Astrocyte of the cerebellum (primary cell): ENCODE measurements at regions not wholly inside any gene's neighbourhood (a gene's known extent, or its start where the extent isn't known, plus 50 kb on each side); places are given as distances from the start of the nearest gene placed in this dataset.
"Not testable (repeated sequence)": the region's sequence is repeated elsewhere in the genome, so short reads cannot be mapped to it uniquely, and the experiment has no call there.

ENCODE experiments used
- DNase-seq: peaks from one replicate; pipeline ENCODE4 v3.0.0-alpha.2; 2011; ENCODE audit warnings: low read depth
- H3K4me3 ChIP-seq: 2 replicates; pipeline ENCODE4 v1.5.1; 2011; ENCODE audit warnings: mild to moderate bottlenecking, low read depth, low read length, moderate library complexity
- CTCF ChIP-seq: IDR thresholded peaks from 2 replicates; pipeline ENCODE4 v1.5.1; 2012; ENCODE audit warnings: low read length, low read depth, moderate library complexity, mild to moderate bottlenecking; ENCODE audit errors: missing control alignments
- in situ Hi-C: cut with HindIII; loops from 2 replicates; pipeline ENCODE4 v1.10.0; 2017; ENCODE audit warnings: low sequenced_read_pairs

GRCh38 chr6:144401736-144402733 is 116.9 kb downstream of the UTRN start:
- in situ Hi-C loops, result no loop called here
- no peak overlapping the region for H3K4me3 ChIP-seq
- DNase-seq, result no peak
- TF ChIP-seq CTCF, result no peak

- no peak for TF ChIP-seq CTCF
- in situ Hi-C loops, result no loop called here
Observed at GRCh38 chr6:144402750-144403149, 117.6 kb downstream of the UTRN start.

GRCh38 chr6:144405163-144405562 is 120.0 kb downstream of the UTRN start:
- DNase-seq, result no peak
- in situ Hi-C loops, result no loop called here
- TF ChIP-seq CTCF, result no peak
- H3K4me3 ChIP-seq, result no peak overlapping the region

More at GRCh38 chr6:144402750-144403149, 117.6 kb downstream of the UTRN start:
- DNase-seq, result no peak
- no peak overlapping the region for H3K4me3 ChIP-seq

DNA sequence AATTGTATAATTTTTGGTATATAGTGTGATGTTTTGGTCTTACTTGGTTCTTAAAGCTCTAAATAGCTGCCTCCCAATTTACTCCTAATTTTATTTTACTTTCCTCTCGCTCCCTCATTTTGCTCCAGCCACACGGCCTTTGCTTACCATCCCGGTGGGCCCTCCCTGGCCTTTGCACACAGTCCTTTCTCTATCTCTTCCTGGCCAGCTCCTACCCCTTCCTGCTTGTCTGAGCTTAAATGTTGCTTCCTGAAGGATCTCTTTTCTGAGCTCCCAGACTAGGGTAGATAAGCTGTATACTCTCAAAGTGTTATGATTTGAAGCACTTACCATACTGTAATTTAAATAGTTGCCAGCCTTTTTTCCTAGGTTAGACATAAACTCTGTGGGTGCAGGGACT is 121.7 kb downstream of the UTRN start:
- DNase-seq, result no peak
- no peak for TF ChIP-seq CTCF
- no peak overlapping the region for H3K4me3 ChIP-seq
- in situ Hi-C loops, result no loop called here

DNA sequence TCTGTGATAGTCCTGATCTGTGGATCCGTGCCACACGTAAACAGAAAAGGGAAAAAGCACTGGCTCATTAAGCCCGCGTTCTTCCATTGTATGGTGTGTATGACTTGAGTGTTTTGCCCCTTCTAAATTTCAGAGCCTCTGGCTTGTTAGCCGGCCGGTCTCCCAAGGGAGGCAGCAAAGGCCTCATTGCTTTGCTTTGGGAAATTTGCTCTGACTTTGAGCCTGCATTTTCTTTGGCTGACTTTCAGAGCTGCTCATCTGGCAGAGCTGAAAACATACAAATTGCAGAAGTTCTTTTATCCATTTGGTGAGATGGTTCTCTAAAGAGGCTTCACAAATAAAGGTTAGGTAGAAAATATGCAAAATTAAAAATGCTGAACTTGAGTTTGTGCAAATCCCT is 123.0 kb downstream of the UTRN start:
- no peak for TF ChIP-seq CTCF
- in situ Hi-C loops, result no loop called here
- H3K4me3 ChIP-seq, result no peak overlapping the region
- no peak for DNase-seq

- in situ Hi-C loops, result no loop called here
- no peak for TF ChIP-seq CTCF
- H3K4me3 ChIP-seq, result no peak overlapping the region
- DNase-seq, result no peak
Observed at GRCh38 chr6:144410059-144410458, 124.9 kb downstream of the UTRN start.

- DNase-seq, in situ Hi-C loops, H3K4me3 ChIP-seq: not testable (repeated sequence)
Observed at GRCh38 chr6:144410574-144410973, 125.4 kb downstream of the UTRN start.
